Muscle layer of duodenum (tissue), 2 donors: ENCODE measurements at regions not wholly inside any gene's neighbourhood (a gene's known extent, or its start where the extent isn't known, plus 50 kb on each side); places are given as distances from the start of the nearest gene placed in this dataset.
"Not testable (repeated sequence)": the region's sequence is repeated elsewhere in the genome, so short reads cannot be mapped to it uniquely, and the experiment has no call there.

ENCODE experiments used
- H3K27ac ChIP-seq: one replicate; pipeline ENCODE4 v1.7.0; 2013; ENCODE audit warnings: mild to moderate bottlenecking, low read length
- H3K27me3 ChIP-seq: one replicate; pipeline ENCODE4 v1.7.0; 2013; ENCODE audit warnings: low read depth, mild to moderate bottlenecking, control low read depth, low read length
- H3K36me3 ChIP-seq, 2 donors: one replicate each; pipeline ENCODE4 v1.7.0; 2013; ENCODE audit warnings: low read length in 2 of 2, control low read depth in 1 of 2, mild to moderate bottlenecking in 1 of 2; ENCODE audit not compliant: insufficient read depth in 2 of 2, control insufficient read depth in 1 of 2
- H3K4me1 ChIP-seq, 2 donors: one replicate each; pipeline ENCODE4 v1.7.0; 2013; ENCODE audit warnings: low read length in 2 of 2, mild to moderate bottlenecking in 2 of 2, control low read depth in 1 of 2, moderate library complexity in 1 of 2; ENCODE audit not compliant: insufficient read depth in 2 of 2, control insufficient read depth in 1 of 2
- H3K4me3 ChIP-seq, 2 donors: one replicate each; pipeline ENCODE4 v1.7.0; 2013; ENCODE audit warnings: low read length in 2 of 2, low read depth in 1 of 2, mild to moderate bottlenecking in 1 of 2
- H3K9me3 ChIP-seq, 2 donors: one replicate each; pipeline ENCODE4 v1.7.0; 2013; ENCODE audit warnings: low read length in 2 of 2, control low read depth in 1 of 2, mild to moderate bottlenecking in 1 of 2; ENCODE audit not compliant: control insufficient read depth in 1 of 2
- donor health status: healthy.

DNA sequence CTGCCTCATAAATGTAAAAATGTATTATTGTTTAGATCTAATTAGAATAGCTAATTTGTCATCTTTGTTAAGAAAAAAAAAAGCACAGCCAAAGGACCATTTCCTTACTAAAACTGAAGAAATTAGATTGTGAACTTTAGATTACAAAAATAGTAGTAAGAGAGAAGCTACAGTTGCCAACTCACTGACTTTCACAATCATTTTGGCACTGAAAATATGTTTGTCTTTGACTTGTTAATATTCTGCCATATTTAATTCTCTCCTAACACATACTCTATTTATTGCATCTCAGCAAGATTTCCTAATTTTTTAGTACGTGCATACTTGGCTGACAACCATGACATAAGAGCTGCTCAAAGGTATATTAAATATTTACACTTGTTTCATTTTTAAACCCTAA is 297.1 kb downstream of the TUSC1 start:
- no peaks in the 10 kb centered on the region for H3K27me3 ChIP-seq
- H3K4me3 ChIP-seq = no peak overlapping the region
- peaks cover 0 to 5% of the 10 kb centered on the region in 2 donors for H3K4me1 ChIP-seq
- no peaks in the 10 kb centered on the region for H3K9me3 ChIP-seq
- H3K36me3 ChIP-seq = no peaks in the 10 kb centered on the region
- no peak overlapping the region for H3K27ac ChIP-seq

DNA sequence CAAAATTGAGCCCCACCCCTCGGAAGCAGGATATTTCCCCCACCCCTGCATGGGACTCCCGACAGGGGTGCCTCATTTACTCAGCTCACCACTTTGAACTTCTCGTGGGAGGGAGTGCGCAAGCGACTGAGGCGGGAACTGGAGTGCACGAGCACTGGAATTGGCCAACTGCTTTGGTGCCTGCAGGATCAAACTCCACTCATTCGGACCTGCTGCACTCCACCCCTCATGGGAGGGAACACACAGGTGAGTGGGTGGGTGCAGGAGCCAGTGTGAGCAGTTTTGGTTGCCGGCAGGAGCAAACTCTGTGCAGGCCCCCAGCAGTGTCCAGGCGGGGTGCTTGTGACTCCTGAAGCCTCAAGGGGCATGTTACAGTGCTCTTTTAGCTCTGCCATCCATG is 301.2 kb downstream of the TUSC1 start:
- no peak overlapping the region for H3K27ac ChIP-seq
- H3K27me3 ChIP-seq = no peaks in the 10 kb centered on the region
- peaks cover 0 to 5% of the 10 kb centered on the region in 2 donors for H3K4me1 ChIP-seq
- no peaks in the 10 kb centered on the region for H3K36me3 ChIP-seq
- H3K4me3 ChIP-seq = no peak overlapping the region
- no peaks in the 10 kb centered on the region for H3K9me3 ChIP-seq

GRCh38 chr9:25374281-25374680 is 304.0 kb downstream of the TUSC1 start:
- Histone ChIP-seq H3K9me3 (no peaks in the 10 kb centered on the region), H3K4me3 (no peak overlapping the region), H3K27ac (no peak overlapping the region), H3K4me1 (no peaks in the 10 kb centered on the region), H3K36me3 (no peaks in the 10 kb centered on the region), H3K27me3 (no peaks in the 10 kb centered on the region)

DNA sequence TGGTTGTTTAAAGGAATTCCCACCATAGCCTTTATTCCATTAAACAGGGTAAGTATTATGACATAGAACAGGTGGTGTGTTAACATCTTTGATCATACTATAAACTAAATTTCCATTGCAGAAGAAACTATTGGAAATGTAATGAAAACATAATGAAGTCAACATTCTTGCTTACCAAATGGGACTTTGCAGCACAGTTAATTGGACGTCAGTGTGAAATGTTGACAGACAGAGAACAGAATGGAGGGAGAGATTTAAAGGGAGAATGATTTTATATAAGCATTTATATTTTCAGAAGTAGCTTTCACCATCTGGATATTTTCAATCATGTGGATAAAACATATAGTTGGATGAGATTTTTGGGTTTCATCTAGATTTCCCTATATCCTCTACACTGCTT is 311.3 kb downstream of the TUSC1 start:
- Histone ChIP-seq H3K27me3 (no peaks in the 10 kb centered on the region), H3K4me3 (no peak overlapping the region), H3K36me3 (no peaks in the 10 kb centered on the region)

GRCh38 chr9:25353783-25354182 is 324.5 kb downstream of the TUSC1 start:
- Histone ChIP-seq H3K4me1 (no peaks in the 10 kb centered on the region), H3K27ac (no peak overlapping the region), H3K9me3 (peaks cover 0 to 3% of the 10 kb centered on the region in 2 donors), H3K4me3 (no peak overlapping the region), H3K36me3 (no peaks in the 10 kb centered on the region), H3K27me3 (no peaks in the 10 kb centered on the region)

More for the DNA sequence above, 311.3 kb downstream of the TUSC1 start:
- no peaks in the 10 kb centered on the region for H3K4me1 ChIP-seq
- H3K27ac ChIP-seq = no peak overlapping the region
- H3K9me3 ChIP-seq = no peaks in the 10 kb centered on the region

GRCh38 chr9:25350011-25350410 is 328.2 kb downstream of the TUSC1 start:
- no peaks in the 10 kb centered on the region for H3K4me1 ChIP-seq
- no peaks in the 10 kb centered on the region for H3K9me3 ChIP-seq
- H3K27ac ChIP-seq = no peak overlapping the region

GRCh38 chr9:25322142-25322541 is 356.1 kb downstream of the TUSC1 start:
- no peaks in the 10 kb centered on the region for H3K9me3 ChIP-seq
- H3K27ac ChIP-seq = no peak overlapping the region
- no peak overlapping the region for H3K4me3 ChIP-seq
- no peaks in the 10 kb centered on the region for H3K4me1 ChIP-seq
- H3K36me3 ChIP-seq = no peaks in the 10 kb centered on the region
- H3K27me3 ChIP-seq = no peaks in the 10 kb centered on the region

More at GRCh38 chr9:25350011-25350410, 328.2 kb downstream of the TUSC1 start:
- H3K36me3 ChIP-seq = no peaks in the 10 kb centered on the region
- no peak overlapping the region for H3K4me3 ChIP-seq
- H3K27me3 ChIP-seq = no peaks in the 10 kb centered on the region

DNA sequence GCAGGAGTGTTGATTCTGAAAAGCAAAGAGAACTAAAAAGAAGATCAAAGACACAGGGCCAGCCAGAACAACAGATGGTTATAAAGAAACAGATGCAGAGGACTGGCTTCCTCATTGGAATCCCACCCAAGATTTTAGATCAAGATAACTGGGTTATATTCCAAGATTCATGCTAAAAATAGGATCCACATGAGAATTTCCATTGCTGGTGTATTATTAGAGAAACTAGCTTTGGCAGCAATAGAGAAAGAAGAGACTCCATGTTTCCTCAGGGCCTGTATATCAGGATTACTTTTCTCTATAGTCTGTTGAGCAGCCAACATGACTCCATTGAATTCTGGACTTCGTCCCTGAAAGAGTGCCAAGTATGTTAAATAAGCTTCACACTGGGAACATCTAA is 367.3 kb downstream of the TUSC1 start:
- Histone ChIP-seq H3K4me1 (no peaks in the 10 kb centered on the region), H3K27ac (no peak overlapping the region), H3K27me3 (no peaks in the 10 kb centered on the region), H3K9me3 (peaks cover 0 to 2% of the 10 kb centered on the region in 2 donors), H3K4me3 (no peak overlapping the region), H3K36me3 (no peaks in the 10 kb centered on the region)

DNA sequence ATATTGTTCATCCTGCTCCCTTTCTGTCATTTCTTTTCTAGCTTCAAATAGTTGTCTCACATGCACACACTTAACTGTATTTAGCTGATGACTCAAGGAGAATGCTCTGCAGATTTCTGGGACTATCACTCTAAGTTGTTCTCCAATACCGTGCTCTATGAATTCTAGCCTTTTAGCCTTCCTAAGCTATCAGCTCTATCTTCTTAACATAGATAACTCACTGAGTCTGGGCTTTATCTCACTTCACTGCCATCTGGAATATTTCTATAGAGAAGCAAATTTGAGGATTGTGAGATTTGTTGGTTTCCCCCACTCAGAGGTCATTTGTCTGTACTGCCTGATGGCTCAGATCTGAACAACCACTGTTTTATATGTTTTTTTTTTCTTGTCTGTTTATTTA is 369.7 kb downstream of the TUSC1 start:
- Histone ChIP-seq H3K4me3 (no peak overlapping the region), H3K27ac (no peak overlapping the region), H3K9me3 (peaks cover 0 to 2% of the 10 kb centered on the region in 2 donors), H3K27me3 (no peaks in the 10 kb centered on the region), H3K4me1 (no peaks in the 10 kb centered on the region), H3K36me3 (no peaks in the 10 kb centered on the region)

- Histone ChIP-seq H3K4me3 (no peak overlapping the region), H3K4me1 (no peaks in the 10 kb centered on the region), H3K9me3 (peaks cover 0 to 2% of the 10 kb centered on the region in 2 donors), H3K27ac (no peak overlapping the region), H3K27me3 (no peaks in the 10 kb centered on the region), H3K36me3 (no peaks in the 10 kb centered on the region)
These were observed 375.6 kb downstream of the TUSC1 start for GRCh38 chr9:25302601-25303000.

GRCh38 chr9:25288195-25288594 is 390.0 kb downstream of the TUSC1 start:
- H3K36me3 ChIP-seq, H3K27ac ChIP-seq, H3K4me1 ChIP-seq, H3K27me3 ChIP-seq, H3K9me3 ChIP-seq, H3K4me3 ChIP-seq: not testable (repeated sequence)

DNA sequence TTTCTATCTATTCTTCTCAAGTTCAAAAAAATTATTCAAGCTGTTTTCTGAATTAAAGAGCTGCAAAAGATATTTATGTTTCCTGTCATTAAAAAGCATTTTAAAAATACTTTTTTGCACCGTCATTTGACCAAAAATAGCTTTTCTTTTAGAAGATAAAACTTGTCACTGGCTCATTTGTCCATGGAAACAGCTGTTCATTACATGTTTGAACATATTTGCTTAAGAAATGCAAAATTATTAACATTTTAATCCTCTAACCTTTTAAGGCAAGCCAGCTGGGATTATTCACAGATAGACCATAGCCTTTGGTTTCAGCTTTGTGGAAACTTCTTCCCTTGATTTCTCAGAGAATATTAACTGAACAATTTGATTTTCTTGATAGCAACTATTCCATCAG is 393.9 kb downstream of the TUSC1 start:
- H3K9me3 ChIP-seq = no peaks in the 10 kb centered on the region
- H3K36me3 ChIP-seq = no peaks in the 10 kb centered on the region
- H3K27ac ChIP-seq = no peak overlapping the region
- no peaks in the 10 kb centered on the region for H3K27me3 ChIP-seq
- no peaks in the 10 kb centered on the region for H3K4me1 ChIP-seq
- no peak overlapping the region for H3K4me3 ChIP-seq
